ENCODE measurements at regions not wholly inside any gene's neighbourhood (a gene's known extent, or its start where the extent isn't known, plus 50 kb on each side); places are given as distances from the start of the nearest gene placed in this dataset.

- H3K4me1 ChIP-seq (ENCODE audit: insufficient read depth, low read length, severe bottlenecking): no peaks in the 10 kb centered on the region
- H3K27me3 ChIP-seq (ENCODE audit: insufficient read depth, low read length): no peaks in the 10 kb centered on the region
- no peak overlapping the region for H3K4me2 ChIP-seq (ENCODE audit: low read length)
- H3F3A ChIP-seq (ENCODE audit: insufficient read depth, low read length): no peaks in the 10 kb centered on the region
- H3K9ac ChIP-seq (ENCODE audit: low read length): no peak overlapping the region
- H3K4me3 ChIP-seq (ENCODE audit: low read depth, low read length, poor library complexity, severe bottlenecking): no peak overlapping the region
- no peak overlapping the region for H3K27ac ChIP-seq (ENCODE audit: low read depth, low read length, poor library complexity, severe bottlenecking)
- no peaks in the 10 kb centered on the region for H3K79me2 ChIP-seq (ENCODE audit: insufficient read depth, low read length)
- no peaks in the 10 kb centered on the region for H4K20me1 ChIP-seq (ENCODE audit: insufficient read depth, low read length)
- no peaks in the 10 kb centered on the region for H3K9me2 ChIP-seq (ENCODE audit: low read depth, low read length)
- H2AFZ ChIP-seq (ENCODE audit: low read length): no peak overlapping the region
- no peaks in the 10 kb centered on the region for H3K36me3 ChIP-seq (ENCODE audit: insufficient read depth, low read length)
- TF ChIP-seq EZH2 (IDR thresholded peaks at IDR 0.05; ENCODE audit: borderline replicate concordance, low read length) (no peak), CTCF (IDR thresholded peaks at IDR 0.05; ENCODE audit: low read length) (no peak)
- H3K9me3 ChIP-seq (ENCODE audit: low read length): no peaks in the 10 kb centered on the region
These were observed 123.2 kb upstream of the SEL1L start for GRCh38 chr14:81656811-81657210.

GRCh38 chr14:81662066-81662465 is 128.4 kb upstream of the SEL1L start:
- no peak overlapping the region for H3K4me3 ChIP-seq (ENCODE audit: low read depth, low read length, poor library complexity, severe bottlenecking)
- no peak overlapping the region for H3K4me2 ChIP-seq (ENCODE audit: low read length)
- H3K9me3 ChIP-seq (ENCODE audit: low read length): no peaks in the 10 kb centered on the region
- no peaks in the 10 kb centered on the region for H3K36me3 ChIP-seq (ENCODE audit: insufficient read depth, low read length)
- no peaks in the 10 kb centered on the region for H3F3A ChIP-seq (ENCODE audit: insufficient read depth, low read length)
- no peaks in the 10 kb centered on the region for H3K4me1 ChIP-seq (ENCODE audit: insufficient read depth, low read length, severe bottlenecking)
- no peaks in the 10 kb centered on the region for H3K9me2 ChIP-seq (ENCODE audit: low read depth, low read length)
- no peak for TF ChIP-seq EZH2 (IDR thresholded peaks at IDR 0.05; ENCODE audit: borderline replicate concordance, low read length)
- TF ChIP-seq CTCF (IDR thresholded peaks at IDR 0.05; ENCODE audit: low read length): no peak
- H3K79me2 ChIP-seq (ENCODE audit: insufficient read depth, low read length): no peaks in the 10 kb centered on the region
- no peaks in the 10 kb centered on the region for H3K27me3 ChIP-seq (ENCODE audit: insufficient read depth, low read length)
- H2AFZ ChIP-seq (ENCODE audit: low read length): no peak overlapping the region
- H3K27ac ChIP-seq (ENCODE audit: low read depth, low read length, poor library complexity, severe bottlenecking): no peak overlapping the region
- H4K20me1 ChIP-seq (ENCODE audit: insufficient read depth, low read length): no peaks in the 10 kb centered on the region
- no peak overlapping the region for H3K9ac ChIP-seq (ENCODE audit: low read length)

- TF ChIP-seq CTCF (IDR thresholded peaks at IDR 0.05; ENCODE audit: low read length): no peak
- no peak for TF ChIP-seq EZH2 (IDR thresholded peaks at IDR 0.05; ENCODE audit: borderline replicate concordance, low read length)
- Histone ChIP-seq H3F3A (ENCODE audit: insufficient read depth, low read length) (no peaks in the 10 kb centered on the region), H3K4me2 (ENCODE audit: low read length) (no peak overlapping the region), H3K27ac (ENCODE audit: low read depth, low read length, poor library complexity, severe bottlenecking) (no peak overlapping the region), H3K9me2 (ENCODE audit: low read depth, low read length) (no peaks in the 10 kb centered on the region), H3K4me3 (ENCODE audit: low read depth, low read length, poor library complexity, severe bottlenecking) (no peak overlapping the region), H3K4me1 (ENCODE audit: insufficient read depth, low read length, severe bottlenecking) (no peaks in the 10 kb centered on the region), H3K9ac (ENCODE audit: low read length) (no peak overlapping the region), H3K9me3 (ENCODE audit: low read length) (no peaks in the 10 kb centered on the region), H3K36me3 (ENCODE audit: insufficient read depth, low read length) (no peaks in the 10 kb centered on the region), H4K20me1 (ENCODE audit: insufficient read depth, low read length) (no peaks in the 10 kb centered on the region), H3K79me2 (ENCODE audit: insufficient read depth, low read length) (no peaks in the 10 kb centered on the region), H3K27me3 (ENCODE audit: insufficient read depth, low read length) (no peaks in the 10 kb centered on the region), H2AFZ (ENCODE audit: low read length) (no peak overlapping the region)
These were observed 129.0 kb upstream of the SEL1L start for GRCh38 chr14:81662570-81663197.
